ENCODE measurements at regions not wholly inside any gene's neighbourhood (a gene's known extent, or its start where the extent isn't known, plus 50 kb on each side); places are given as distances from the start of the nearest gene placed in this dataset. TPM values are rescaled to one million over a fixed set of nuclear protein-coding genes. Genes with fewer than 3 reads are reported as not detected.

DNA sequence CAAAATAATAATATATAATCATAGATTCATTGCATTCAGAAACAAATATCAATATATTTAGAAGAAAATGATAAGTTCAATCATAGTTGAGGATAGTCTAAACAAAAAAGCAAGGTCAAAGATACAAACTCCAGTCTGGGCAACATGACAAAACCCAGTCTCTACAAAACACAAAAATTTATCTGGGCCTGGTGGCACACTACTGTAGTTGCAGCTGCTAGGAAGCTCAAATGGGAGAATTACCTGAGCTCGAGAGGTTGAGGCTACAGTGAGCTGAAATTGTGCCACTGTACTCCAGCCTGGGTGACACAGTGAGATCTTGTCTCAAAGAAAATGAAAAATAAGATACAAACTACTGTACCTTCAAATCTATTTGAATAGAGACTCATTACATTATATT, 52.7 kb upstream of the ANXA10 start:
- Histone ChIP-seq H3K9me3 (ENCODE audit: low read depth) (no peaks in the 10 kb centered on the region), H3K27ac (no peak overlapping the region), H3K4me2 (no peak overlapping the region), H3K9ac (no peak overlapping the region), H3K79me2 (ENCODE audit: low read depth) (no peaks in the 10 kb centered on the region), H2AFZ (replicated peaks) (no peak overlapping the region), H3K27me3 (no peaks in the 10 kb centered on the region), H3K36me3 (no peaks in the 10 kb centered on the region), H3K4me1 (no peaks in the 10 kb centered on the region), H3K4me3 (no peak overlapping the region), H4K20me1 (ENCODE audit: low read depth) (no peaks in the 10 kb centered on the region), H3F3A (ENCODE audit: low read depth) (no peaks in the 10 kb centered on the region)
- Mint-ChIP-seq H3K4me3 (no peak overlapping the region), H3K27me3 (ENCODE audit: insufficient read depth, low read depth) (no peaks in the 10 kb centered on the region), H3K4me1 (no peaks in the 10 kb centered on the region), H3K36me3 (no peaks in the 10 kb centered on the region), H3K27ac (no peak overlapping the region), H3K9me3 (no peaks in the 10 kb centered on the region)
- TF ChIP-seq EZH2phosphoT487 (IDR thresholded peaks at IDR 0.05), result no peak
- TF ChIP-seq, protein P1, sequence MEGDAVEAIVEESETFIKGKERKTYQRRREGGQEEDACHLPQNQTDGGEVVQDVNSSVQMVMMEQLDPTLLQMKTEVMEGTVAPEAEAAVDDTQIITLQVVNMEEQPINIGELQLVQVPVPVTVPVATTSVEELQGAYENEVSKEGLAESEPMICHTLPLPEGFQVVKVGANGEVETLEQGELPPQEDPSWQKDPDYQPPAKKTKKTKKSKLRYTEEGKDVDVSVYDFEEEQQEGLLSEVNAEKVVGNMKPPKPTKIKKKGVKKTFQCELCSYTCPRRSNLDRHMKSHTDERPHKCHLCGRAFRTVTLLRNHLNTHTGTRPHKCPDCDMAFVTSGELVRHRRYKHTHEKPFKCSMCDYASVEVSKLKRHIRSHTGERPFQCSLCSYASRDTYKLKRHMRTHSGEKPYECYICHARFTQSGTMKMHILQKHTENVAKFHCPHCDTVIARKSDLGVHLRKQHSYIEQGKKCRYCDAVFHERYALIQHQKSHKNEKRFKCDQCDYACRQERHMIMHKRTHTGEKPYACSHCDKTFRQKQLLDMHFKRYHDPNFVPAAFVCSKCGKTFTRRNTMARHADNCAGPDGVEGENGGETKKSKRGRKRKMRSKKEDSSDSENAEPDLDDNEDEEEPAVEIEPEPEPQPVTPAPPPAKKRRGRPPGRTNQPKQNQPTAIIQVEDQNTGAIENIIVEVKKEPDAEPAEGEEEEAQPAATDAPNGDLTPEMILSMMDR (IDR thresholded peaks at IDR 0.05), result no peak
- TF ChIP-seq EZH2 (IDR thresholded peaks at IDR 0.05), result no peak
- no peak for DNase-seq (ENCODE audit: low spot score)

Small RNA genes lying in the stretch of these regions (small RNA-seq; reads per million reads assigned to genes)
- gene RN7SL776P, result not detected

Data from neural progenitor cell (in vitro differentiated cells).